ENCODE measurements at regions not wholly inside any gene's neighbourhood (a gene's known extent, or its start where the extent isn't known, plus 50 kb on each side); places are given as distances from the start of the nearest gene placed in this dataset.

GRCh38 chr4:23068287-23068686, 375.6 kb downstream of the GBA3 start:
- no peaks in the 10 kb centered on the region for H3K79me2 ChIP-seq (ENCODE audit: insufficient read depth, low read depth)
- H3K9ac ChIP-seq, result no peak overlapping the region
- H3K4me2 ChIP-seq, result no peak overlapping the region
- H3K27me3 ChIP-seq (ENCODE audit: insufficient read depth, low read depth), result no peaks in the 10 kb centered on the region
- H3K36me3 ChIP-seq (ENCODE audit: insufficient read depth), result no peaks in the 10 kb centered on the region
- no peak for TF ChIP-seq CTCF (conservative IDR thresholded peaks at IDR 0.05; ENCODE audit: low read depth, low read length)
- H3K4me3 ChIP-seq (IDR thresholded peaks at IDR 0.05; ENCODE audit: insufficient read depth, low read depth, low read length), result no peak overlapping the region
- H3K4me1 ChIP-seq (ENCODE audit: low read depth, poor library complexity, severe bottlenecking), result peaks cover 14% of the 10 kb centered on the region
- no peak overlapping the region for H3K27ac ChIP-seq
- no peaks in the 10 kb centered on the region for H4K20me1 ChIP-seq (ENCODE audit: insufficient read depth)
- H2AFZ ChIP-seq (ENCODE audit: low read depth), result no peak overlapping the region

- Histone ChIP-seq H3K4me2 (no peak overlapping the region), H2AFZ (ENCODE audit: low read depth) (no peak overlapping the region), H3K36me3 (ENCODE audit: insufficient read depth) (no peaks in the 10 kb centered on the region), H3K27ac (no peak overlapping the region), H3K4me1 (ENCODE audit: low read depth, poor library complexity, severe bottlenecking) (no peaks in the 10 kb centered on the region), H3K79me2 (ENCODE audit: insufficient read depth, low read depth) (no peaks in the 10 kb centered on the region), H4K20me1 (ENCODE audit: insufficient read depth) (no peaks in the 10 kb centered on the region), H3K9ac (no peak overlapping the region), H3K27me3 (ENCODE audit: insufficient read depth, low read depth) (no peaks in the 10 kb centered on the region), H3K4me3 (IDR thresholded peaks at IDR 0.05; ENCODE audit: insufficient read depth, low read depth, low read length) (no peak overlapping the region)
- no peak for TF ChIP-seq CTCF (conservative IDR thresholded peaks at IDR 0.05; ENCODE audit: low read depth, low read length)
Measured at GRCh38 chr4:23062188-23062587, 369.5 kb downstream of the GBA3 start.

GRCh38 chr4:23061431-23061830, 368.7 kb downstream of the GBA3 start:
- H3K4me1 ChIP-seq (ENCODE audit: low read depth, poor library complexity, severe bottlenecking), result no peaks in the 10 kb centered on the region
- no peak for TF ChIP-seq CTCF (conservative IDR thresholded peaks at IDR 0.05; ENCODE audit: low read depth, low read length)
- no peak overlapping the region for H2AFZ ChIP-seq (ENCODE audit: low read depth)

GRCh38 chr4:23060776-23061175, 368.0 kb downstream of the GBA3 start:
- no peaks in the 10 kb centered on the region for H3K27me3 ChIP-seq (ENCODE audit: insufficient read depth, low read depth)
- no peaks in the 10 kb centered on the region for H3K36me3 ChIP-seq (ENCODE audit: insufficient read depth)
- H3K4me1 ChIP-seq (ENCODE audit: low read depth, poor library complexity, severe bottlenecking), result no peaks in the 10 kb centered on the region
- H3K79me2 ChIP-seq (ENCODE audit: insufficient read depth, low read depth), result no peaks in the 10 kb centered on the region
- H3K9ac ChIP-seq, result no peak overlapping the region
- H3K27ac ChIP-seq, result no peak overlapping the region
- no peak overlapping the region for H2AFZ ChIP-seq (ENCODE audit: low read depth)
- H3K4me2 ChIP-seq, result no peak overlapping the region
- no peak overlapping the region for H3K4me3 ChIP-seq (IDR thresholded peaks at IDR 0.05; ENCODE audit: insufficient read depth, low read depth, low read length)
- TF ChIP-seq CTCF (conservative IDR thresholded peaks at IDR 0.05; ENCODE audit: low read depth, low read length), result no peak
- no peaks in the 10 kb centered on the region for H4K20me1 ChIP-seq (ENCODE audit: insufficient read depth)

More at GRCh38 chr4:23061431-23061830, 368.7 kb downstream of the GBA3 start:
- Histone ChIP-seq H4K20me1 (ENCODE audit: insufficient read depth) (no peaks in the 10 kb centered on the region), H3K27ac (no peak overlapping the region), H3K27me3 (ENCODE audit: insufficient read depth, low read depth) (no peaks in the 10 kb centered on the region), H3K4me3 (IDR thresholded peaks at IDR 0.05; ENCODE audit: insufficient read depth, low read depth, low read length) (no peak overlapping the region), H3K79me2 (ENCODE audit: insufficient read depth, low read depth) (no peaks in the 10 kb centered on the region), H3K4me2 (no peak overlapping the region), H3K36me3 (ENCODE audit: insufficient read depth) (no peaks in the 10 kb centered on the region), H3K9ac (no peak overlapping the region)
